Neural progenitor cell (in vitro differentiated cells): ENCODE measurements at regions not wholly inside any gene's neighbourhood (a gene's known extent, or its start where the extent isn't known, plus 50 kb on each side); places are given as distances from the start of the nearest gene placed in this dataset.

Experiments
- DNase-seq: peaks from one replicate; pipeline ENCODE4 v3.0.0-alpha.2; 2016; ENCODE audit warnings: low spot score
- H2AFZ ChIP-seq: fragments of 200-600 bp; sonication (generic); replicated peaks from 2 replicates; pipeline ENCODE4 v1.6.1; 2016; ENCODE audit warnings: antibody characterized with exemption
- H3F3A ChIP-seq: fragments of 200-600 bp; sonication (generic); 2 replicates; pipeline ENCODE4 v1.6.1; 2016; ENCODE audit warnings: antibody characterized with exemption, low read depth
- H3K27ac ChIP-seq: fragments of 200-600 bp; sonication (generic); 2 replicates; pipeline ENCODE4 v1.5.1; 2016; ENCODE audit warnings: mild to moderate bottlenecking
- H3K27me3 ChIP-seq: fragments of 200-600 bp; sonication (generic); 2 replicates; pipeline ENCODE4 v1.6.1; 2016; ENCODE audit warnings: mild to moderate bottlenecking, moderate library complexity
- H3K36me3 ChIP-seq: fragments of 200-600 bp; sonication (generic); 2 replicates; pipeline ENCODE4 v1.5.1; 2016
- H3K4me1 ChIP-seq: fragments of 200-600 bp; sonication (generic); 2 replicates; pipeline ENCODE4 v1.6.1; 2016; ENCODE audit warnings: mixed run types
- H3K4me2 ChIP-seq: fragments of 200-600 bp; sonication (generic); 2 replicates; pipeline ENCODE4 v1.6.1; 2016
- H3K4me3 ChIP-seq: fragments of 200-600 bp; sonication (generic); 2 replicates; pipeline ENCODE4 v1.5.1; 2016
- H3K79me2 ChIP-seq: fragments of 200-600 bp; sonication (generic); 2 replicates; pipeline ENCODE4 v1.6.1; 2016; ENCODE audit warnings: low read depth
- H3K9ac ChIP-seq: fragments of 200-600 bp; sonication (generic); 2 replicates; pipeline ENCODE4 v1.6.1; 2016
- H3K9me3 ChIP-seq: fragments of 200-600 bp; sonication (generic); 2 replicates; pipeline ENCODE4 v1.5.1; 2016; ENCODE audit warnings: low read depth
- H4K20me1 ChIP-seq: fragments of 200-600 bp; sonication (generic); 2 replicates; pipeline ENCODE4 v1.6.1; 2016; ENCODE audit warnings: low read depth
- H3K27ac Mint-ChIP-seq: 3 replicates; pipeline ENCODE4 v1.8.0; 2021; ENCODE audit warnings: mixed read lengths
- H3K27me3 Mint-ChIP-seq: 2 replicates; pipeline ENCODE4 v1.8.0; 2022; ENCODE audit warnings: low read depth, mild to moderate bottlenecking, inconsistent platforms, moderate library complexity, mixed read lengths; ENCODE audit not compliant: insufficient read depth
- H3K36me3 Mint-ChIP-seq: 3 replicates; pipeline ENCODE4 v1.8.0; 2021; ENCODE audit warnings: mixed read lengths
- H3K4me1 Mint-ChIP-seq: 3 replicates; pipeline ENCODE4 v1.8.0; 2021; ENCODE audit warnings: mixed read lengths
- H3K4me3 Mint-ChIP-seq: 3 replicates; pipeline ENCODE4 v1.8.0; 2021; ENCODE audit warnings: mild to moderate bottlenecking, moderate library complexity, mixed read lengths
- H3K9me3 Mint-ChIP-seq: 3 replicates; pipeline ENCODE4 v1.8.0; 2020; ENCODE audit warnings: mixed read lengths
- CTCF ChIP-seq: fragments of 200-600 bp; sonication (generic); IDR thresholded peaks from 2 replicates; pipeline ENCODE4 v1.5.1; 2017; ENCODE audit warnings: antibody characterized with exemption, mild to moderate bottlenecking
- EZH2 ChIP-seq: fragments of 200-600 bp; sonication (generic); IDR thresholded peaks from 2 replicates; pipeline ENCODE4 v1.6.1; 2017; ENCODE audit warnings: antibody characterized with exemption, mild to moderate bottlenecking, moderate library complexity
- EZH2phosphoT487 ChIP-seq: fragments of 200-600 bp; sonication (generic); IDR thresholded peaks from 2 replicates; pipeline ENCODE4 v1.6.1; 2017; ENCODE audit warnings: antibody characterized with exemption

DNA sequence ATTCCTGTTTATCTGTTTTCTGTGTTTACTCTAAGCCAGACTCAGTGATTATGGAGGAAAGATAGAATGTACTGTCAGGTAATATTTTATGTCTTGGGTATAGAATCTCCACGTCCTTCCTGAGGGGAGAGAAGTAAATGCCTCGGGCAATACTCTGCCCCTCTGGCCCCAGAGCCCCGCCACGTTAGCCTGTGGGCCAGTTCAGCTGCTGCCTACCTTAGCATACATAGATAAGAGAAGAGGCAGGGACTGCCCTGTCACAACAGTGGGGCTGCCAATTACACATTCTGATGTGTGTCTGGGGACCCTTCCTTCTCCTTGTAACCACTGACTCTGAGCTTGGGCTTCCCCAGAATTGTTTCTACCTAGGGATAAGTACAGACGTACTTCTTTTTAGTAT is 347.7 kb upstream of the ATP11B start:
- Mint-ChIP-seq H3K9me3 (no peaks in the 10 kb centered on the region), H3K27me3 (no peaks in the 10 kb centered on the region), H3K36me3 (no peaks in the 10 kb centered on the region), H3K27ac (no peak overlapping the region), H3K4me1 (peaks cover 5% of the 10 kb centered on the region), H3K4me3 (no peak overlapping the region)
- no peaks in the 10 kb centered on the region for H4K20me1 ChIP-seq
- DNase-seq = peak; percentile 11
- H2AFZ ChIP-seq = peak overlapping the region; percentile 12
- no peak for TF ChIP-seq EZH2phosphoT487
- TF ChIP-seq CTCF = no peak
- no peak for TF ChIP-seq EZH2
- no peak overlapping the region for H3K4me3 ChIP-seq
- H3K4me2 ChIP-seq = no peak overlapping the region
- H3K9me3 ChIP-seq = no peaks in the 10 kb centered on the region
- H3K79me2 ChIP-seq = no peaks in the 10 kb centered on the region
- H3K27ac ChIP-seq = no peak overlapping the region
- no peaks in the 10 kb centered on the region for H3K27me3 ChIP-seq
- peaks cover 8% of the 10 kb centered on the region for H3F3A ChIP-seq
- no peaks in the 10 kb centered on the region for H3K36me3 ChIP-seq
- H3K9ac ChIP-seq = no peak overlapping the region
- H3K4me1 ChIP-seq = peaks cover 24% of the 10 kb centered on the region

- Histone ChIP-seq H3K27ac (peak overlapping the region; percentile 91), H4K20me1 (no peaks in the 10 kb centered on the region), H2AFZ (peak overlapping the region; percentile 77), H3K79me2 (no peaks in the 10 kb centered on the region), H3K4me3 (peak overlapping the region; percentile 16), H3K4me2 (peak overlapping the region; percentile 62), H3K4me1 (peaks cover 49% of the 10 kb centered on the region), H3K9ac (no peak overlapping the region), H3K36me3 (no peaks in the 10 kb centered on the region), H3K27me3 (no peaks in the 10 kb centered on the region), H3F3A (peaks cover 30% of the 10 kb centered on the region), H3K9me3 (peaks cover 3% of the 10 kb centered on the region)
- H3K4me3 Mint-ChIP-seq = no peak overlapping the region
- H3K36me3 Mint-ChIP-seq = no peaks in the 10 kb centered on the region
- DNase-seq = peak; percentile 46
- H3K4me1 Mint-ChIP-seq = peaks cover 22% of the 10 kb centered on the region
- H3K27me3 Mint-ChIP-seq = peaks cover 4% of the 10 kb centered on the region
- TF ChIP-seq CTCF = no peak
- no peak for TF ChIP-seq EZH2phosphoT487
- H3K27ac Mint-ChIP-seq = peak overlapping the region; percentile 61
- H3K9me3 Mint-ChIP-seq = peaks cover 9% of the 10 kb centered on the region
Observed at GRCh38 chr3:182450942-182451787, 342.1 kb upstream of the ATP11B start.

- Histone ChIP-seq H3F3A (peaks cover 30% of the 10 kb centered on the region), H3K9me3 (peaks cover 3% of the 10 kb centered on the region), H3K9ac (no peak overlapping the region), H4K20me1 (no peaks in the 10 kb centered on the region), H3K27me3 (no peaks in the 10 kb centered on the region), H3K79me2 (no peaks in the 10 kb centered on the region), H3K36me3 (no peaks in the 10 kb centered on the region), H3K4me3 (peak overlapping the region; percentile 16), H3K27ac (peak overlapping the region; percentile 91), H3K4me2 (peak overlapping the region; percentile 62), H2AFZ (no peak overlapping the region), H3K4me1 (peaks cover 49% of the 10 kb centered on the region)
- TF ChIP-seq EZH2phosphoT487 = peak; percentile 25
- TF ChIP-seq EZH2 = no peak
- H3K36me3 Mint-ChIP-seq = no peaks in the 10 kb centered on the region
- peaks cover 22% of the 10 kb centered on the region for H3K4me1 Mint-ChIP-seq
- DNase-seq = peak; percentile 69
- H3K9me3 Mint-ChIP-seq = peaks cover 9% of the 10 kb centered on the region
- H3K27me3 Mint-ChIP-seq = peaks cover 4% of the 10 kb centered on the region
- H3K27ac Mint-ChIP-seq = no peak overlapping the region
- no peak overlapping the region for H3K4me3 Mint-ChIP-seq
Observed at GRCh38 chr3:182451871-182452270, 341.4 kb upstream of the ATP11B start.

DNA sequence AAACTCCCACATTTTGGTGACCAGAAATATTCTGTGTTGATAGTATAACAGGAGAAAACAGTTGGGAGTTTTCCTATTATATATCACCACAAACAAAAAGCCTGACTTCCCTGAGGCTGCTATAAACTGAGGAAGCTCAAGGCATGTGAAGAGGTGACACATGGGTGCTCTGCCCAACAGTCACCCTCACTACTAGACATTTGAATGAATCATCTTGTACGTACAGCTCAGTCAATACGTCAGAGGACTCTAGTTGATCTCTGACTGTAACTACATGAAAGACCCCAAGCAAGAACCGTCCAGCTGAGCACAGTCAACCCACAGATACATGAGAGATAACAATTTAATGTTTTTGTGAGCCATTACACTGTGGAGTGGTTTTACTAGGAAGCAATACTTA is 338.3 kb upstream of the ATP11B start:
- H3K9me3 Mint-ChIP-seq = peaks cover 17% of the 10 kb centered on the region
- no peak for DNase-seq
- no peaks in the 10 kb centered on the region for H3K79me2 ChIP-seq
- no peak overlapping the region for H3K4me2 ChIP-seq
- peaks cover 28% of the 10 kb centered on the region for H3F3A ChIP-seq
- peaks cover 3% of the 10 kb centered on the region for H3K9me3 ChIP-seq
- H3K36me3 Mint-ChIP-seq = no peaks in the 10 kb centered on the region
- no peaks in the 10 kb centered on the region for H4K20me1 ChIP-seq
- H3K36me3 ChIP-seq = no peaks in the 10 kb centered on the region
- peaks cover 16% of the 10 kb centered on the region for H3K4me1 Mint-ChIP-seq
- no peak overlapping the region for H3K27ac Mint-ChIP-seq
- H3K27ac ChIP-seq = no peak overlapping the region
- peaks cover 4% of the 10 kb centered on the region for H3K27me3 Mint-ChIP-seq
- peaks cover 35% of the 10 kb centered on the region for H3K4me1 ChIP-seq
- no peaks in the 10 kb centered on the region for H3K27me3 ChIP-seq
- H3K4me3 ChIP-seq = no peak overlapping the region
- H3K4me3 Mint-ChIP-seq = no peak overlapping the region
- no peak overlapping the region for H3K9ac ChIP-seq
- TF ChIP-seq EZH2 = no peak
- no peak for TF ChIP-seq EZH2phosphoT487
- no peak for TF ChIP-seq CTCF
- H2AFZ ChIP-seq = no peak overlapping the region
